ENCODE measurements at regions not wholly inside any gene's neighbourhood (a gene's known extent, or its start where the extent isn't known, plus 50 kb on each side); places are given as distances from the start of the nearest gene placed in this dataset.

DNA sequence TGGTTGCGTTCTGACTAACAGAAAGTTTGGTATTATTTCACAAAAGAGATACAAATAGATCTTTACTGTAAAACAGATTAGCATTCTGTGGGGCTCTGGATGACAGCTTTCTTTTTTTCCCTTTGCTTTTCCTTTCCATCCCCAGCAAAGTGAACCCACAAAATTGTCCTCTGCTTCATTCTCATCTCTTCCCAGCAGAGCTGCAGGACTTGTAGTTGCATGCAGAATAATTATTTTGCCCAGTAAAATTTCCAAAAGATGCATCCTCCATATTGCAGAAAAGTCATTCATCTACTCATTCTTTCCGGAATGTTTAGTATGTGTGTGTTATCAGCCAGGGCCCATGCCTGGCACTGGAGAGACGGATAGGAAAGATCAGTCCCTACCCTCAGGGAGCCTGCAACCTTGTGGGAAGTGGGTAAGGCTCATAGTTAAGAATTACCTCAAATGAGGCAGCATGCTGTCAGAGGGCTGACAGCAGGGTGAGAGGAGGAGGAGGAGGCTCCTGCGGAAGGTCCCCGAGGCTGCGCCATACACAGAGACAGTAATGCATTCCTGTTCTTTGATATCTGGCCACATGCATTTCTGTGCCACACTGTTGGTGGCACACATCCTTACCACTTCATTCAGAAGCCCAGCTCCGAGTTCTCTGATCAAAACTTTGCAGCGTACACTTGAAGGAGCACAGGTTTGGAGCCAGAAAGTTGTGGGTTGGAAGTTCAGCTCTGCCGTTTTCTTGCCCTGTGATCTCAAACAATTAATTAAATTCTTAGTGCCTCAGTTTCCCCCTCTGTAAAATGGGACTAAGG, 225.4 kb downstream of the MYCN start:
- no peak for DNase-seq (ENCODE audit: low read depth in 2 of 3, low spot score in 1 of 3)

DNA sequence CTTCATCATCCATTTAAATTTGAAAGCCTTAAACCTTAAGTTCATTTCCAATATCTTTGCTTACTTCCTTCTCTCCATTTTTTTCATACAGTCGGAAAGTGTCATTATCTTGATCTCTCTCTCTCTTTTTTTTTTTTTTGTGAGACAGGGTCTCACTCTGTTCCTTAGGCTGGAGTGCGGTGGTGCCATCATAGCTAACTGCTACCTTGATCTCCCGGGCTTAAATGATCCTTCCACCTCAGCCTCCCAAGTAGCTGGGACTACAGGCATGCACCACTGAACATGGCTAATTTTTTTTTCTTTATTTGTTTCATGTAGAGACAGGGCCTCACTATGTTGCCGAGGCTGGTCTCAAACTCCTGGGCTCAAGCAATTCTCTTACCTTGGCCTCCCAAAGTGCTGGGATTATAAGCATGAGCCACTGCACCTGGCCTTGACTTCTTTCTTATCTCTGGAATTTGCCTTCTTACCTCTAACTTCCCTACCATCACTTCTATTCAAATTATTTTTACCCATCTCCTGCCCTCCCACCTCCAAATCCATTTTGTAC, 222.2 kb downstream of the MYCN start:
- DNase-seq (ENCODE audit: low read depth in 2 of 3, low spot score in 1 of 3), result no peak

DNA sequence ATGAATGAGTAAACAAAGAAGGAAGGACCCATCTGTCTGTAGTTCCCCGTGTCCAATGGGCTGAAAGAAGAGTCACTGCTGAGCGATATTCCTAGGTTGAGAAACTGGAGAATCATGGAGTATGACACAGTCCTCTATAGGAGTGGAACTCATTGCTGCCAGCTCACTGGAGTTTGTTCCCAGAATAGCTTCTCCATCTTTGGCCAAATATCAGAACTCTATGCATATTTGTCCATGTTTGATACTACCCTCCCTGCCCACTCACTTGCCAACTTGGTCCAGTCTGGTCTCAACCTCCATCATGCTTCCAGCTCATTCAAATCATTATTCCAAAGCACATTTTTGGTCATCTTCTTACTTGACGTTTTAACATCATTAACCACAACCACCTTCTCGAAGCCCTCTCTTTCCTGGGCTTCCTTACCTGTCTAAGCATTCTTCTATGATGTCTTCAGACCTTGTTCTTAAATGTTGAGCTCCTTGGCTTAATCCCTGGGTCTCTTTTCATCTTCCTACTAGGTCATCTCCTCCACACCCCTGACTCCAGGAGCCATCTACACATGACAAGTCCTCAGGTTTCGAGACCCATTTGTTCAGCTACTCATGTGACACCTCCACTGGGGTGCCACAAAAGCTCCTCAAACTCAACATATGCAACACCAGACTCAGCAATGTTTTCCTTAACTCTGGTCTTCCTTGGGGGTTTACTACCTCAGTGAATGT, 221.6 kb downstream of the MYCN start:
- DNase-seq (ENCODE audit: low read depth in 2 of 3, low spot score in 1 of 3), result no peak

DNA sequence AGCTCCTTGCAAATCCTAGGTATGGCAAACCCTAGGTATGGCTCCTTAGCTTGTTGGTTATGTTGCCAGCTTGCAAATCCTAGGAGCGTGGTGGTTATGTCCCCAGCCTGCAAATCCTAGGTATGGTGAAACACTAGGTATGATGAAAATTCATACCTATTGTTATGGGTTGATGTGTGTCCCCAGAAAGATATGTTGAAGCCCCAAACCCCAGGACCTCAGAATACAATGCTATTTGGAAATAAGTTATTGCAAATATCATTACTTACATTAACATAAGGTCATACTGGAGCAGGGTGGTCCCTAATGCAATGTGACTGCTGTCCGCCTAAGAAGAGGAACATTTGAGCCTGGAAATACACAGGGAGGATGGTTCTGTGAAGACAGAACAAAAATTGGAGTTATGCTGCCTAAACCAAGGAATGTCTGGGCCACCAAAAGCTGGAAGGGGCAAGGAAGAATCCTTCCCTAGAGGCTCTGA, 220.8 kb downstream of the MYCN start:
- DNase-seq (ENCODE audit: low read depth in 2 of 3, low spot score in 1 of 3), result no peak

DNA sequence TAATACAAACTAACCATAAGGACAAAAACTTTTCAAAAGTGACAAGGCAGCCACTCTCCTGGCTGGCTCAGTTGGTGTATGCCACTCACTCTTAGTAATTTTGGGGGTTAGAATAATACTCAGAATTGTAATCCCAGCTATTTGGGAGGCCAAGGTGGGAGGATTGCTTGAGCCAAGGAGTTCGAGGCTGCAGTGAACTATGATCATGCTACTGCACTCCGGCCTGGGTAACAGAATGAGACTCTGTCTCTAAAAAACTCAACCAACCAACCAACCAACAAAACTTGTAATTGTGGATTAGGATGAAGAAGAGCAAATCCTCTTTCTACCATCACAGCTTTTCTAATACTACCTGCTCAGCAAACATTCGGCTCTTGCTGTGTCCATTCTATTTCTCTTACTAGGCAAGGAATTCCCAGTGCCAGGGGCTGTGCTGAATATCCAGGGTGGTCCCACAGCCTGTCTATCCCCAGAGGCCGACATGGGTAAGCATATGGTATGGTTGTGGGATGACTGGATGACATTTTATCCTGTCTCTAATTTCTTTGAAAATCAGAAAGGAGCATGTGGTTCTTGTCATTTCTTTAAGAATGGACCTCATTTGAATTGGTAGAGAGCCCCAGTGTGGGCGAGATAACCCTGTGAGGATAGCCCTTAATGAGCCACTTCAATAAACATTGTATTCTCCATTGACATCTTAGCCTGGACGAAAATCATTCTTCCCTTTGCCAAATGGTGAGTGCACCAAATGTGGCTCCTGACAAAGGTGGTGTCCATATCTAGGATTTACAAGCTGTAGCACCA, 220.1 kb downstream of the MYCN start:
- no peak for DNase-seq (ENCODE audit: low read depth in 2 of 3, low spot score in 1 of 3)

DNA sequence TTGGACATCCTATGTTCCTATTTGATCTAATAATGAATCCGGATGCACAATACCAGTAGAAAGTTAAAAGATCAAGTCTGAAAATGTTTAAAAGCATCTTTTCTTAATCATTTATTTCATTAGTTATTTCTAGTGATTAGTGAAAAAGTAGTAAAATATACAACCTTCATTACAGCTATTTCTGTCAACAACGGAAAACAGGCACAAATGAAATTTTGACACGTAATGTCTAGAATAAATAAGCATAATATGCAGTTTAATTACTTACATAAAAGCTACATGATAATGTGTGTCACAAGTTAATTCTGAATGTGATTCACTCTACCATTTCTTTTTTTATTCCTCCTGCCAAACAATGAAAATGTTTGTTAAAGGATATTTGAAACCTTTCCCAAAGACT, 216.1 kb downstream of the MYCN start:
- DNase-seq (ENCODE audit: low read depth in 2 of 3, low spot score in 1 of 3), result no peak

DNA sequence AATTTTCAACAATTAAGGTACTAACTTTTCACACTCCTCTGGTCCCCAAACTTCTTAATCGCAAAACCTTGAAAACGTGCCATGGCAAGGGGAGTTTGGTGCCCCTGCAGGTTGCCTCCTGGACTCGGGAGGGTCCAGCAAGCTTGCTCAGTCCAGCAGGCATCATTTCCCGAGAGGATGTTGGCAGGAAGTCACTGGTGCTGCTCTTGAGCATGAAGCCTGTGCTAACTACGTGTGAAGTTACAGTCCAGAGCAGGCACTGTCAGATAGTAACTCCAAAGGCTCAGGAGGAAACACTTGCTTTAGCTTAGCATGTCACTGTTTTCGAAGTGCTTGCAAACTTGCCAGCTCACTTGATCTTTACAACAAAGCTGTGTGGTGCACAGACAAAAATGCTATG, 215.4 kb downstream of the MYCN start:
- DNase-seq (ENCODE audit: low read depth in 2 of 3, low spot score in 1 of 3), result no peak

DNA sequence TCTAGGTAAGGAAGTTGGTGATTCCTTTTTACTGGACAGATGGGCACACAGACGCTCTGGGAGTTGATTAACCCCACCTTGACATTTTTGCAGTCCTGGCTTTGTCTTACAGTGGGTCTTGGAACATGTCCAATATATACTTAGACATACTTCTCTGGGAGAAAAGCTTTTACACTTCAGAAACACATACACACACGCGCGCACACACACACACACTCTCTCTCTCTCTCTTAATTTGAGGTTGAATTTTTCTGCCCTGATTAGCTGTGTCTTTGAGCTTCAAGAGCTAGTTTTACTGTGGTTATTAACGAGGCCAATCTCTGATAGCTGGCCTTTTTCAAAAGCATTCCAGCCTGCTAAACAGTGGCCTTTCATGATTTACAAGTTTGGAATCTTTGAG, 215.0 kb downstream of the MYCN start:
- no peak for DNase-seq (ENCODE audit: low read depth in 2 of 3, low spot score in 1 of 3)

DNA sequence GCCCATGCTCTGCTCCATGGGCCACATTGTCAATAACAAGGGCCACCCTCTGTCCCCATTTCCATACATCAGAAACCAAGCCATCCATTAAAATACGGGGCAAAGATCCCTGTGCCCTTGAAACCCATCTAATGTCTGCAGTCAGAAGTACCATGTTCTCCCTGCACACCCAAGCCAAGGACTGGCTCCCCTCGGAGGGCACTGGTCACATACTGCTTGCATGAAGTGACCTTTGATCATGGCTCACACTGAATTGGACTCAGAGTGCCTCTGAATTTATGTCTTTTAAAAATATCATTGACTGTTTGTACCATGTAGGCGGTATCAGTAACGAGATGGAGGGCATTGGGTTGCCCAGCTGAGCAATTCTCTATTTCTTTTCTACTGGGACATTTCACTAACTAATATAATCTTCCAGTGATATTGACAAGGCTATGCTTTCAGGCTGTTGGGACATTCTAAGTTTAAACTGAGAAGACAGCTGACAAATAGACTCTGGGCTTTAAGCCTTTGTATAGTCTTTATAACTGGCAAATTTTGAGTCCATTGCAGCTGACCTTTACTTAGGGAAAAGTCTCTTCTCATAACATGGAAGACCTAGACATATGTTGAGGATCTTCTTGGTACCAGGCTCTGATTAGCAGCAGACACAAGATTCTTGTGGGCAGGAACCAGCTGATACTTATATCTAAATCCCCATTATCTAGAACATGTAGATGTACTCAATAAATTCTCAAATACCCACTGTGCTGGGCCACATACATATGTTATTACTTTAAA, 214.3 kb downstream of the MYCN start:
- DNase-seq (ENCODE audit: low read depth in 2 of 3, low spot score in 1 of 3), result no peak

DNA sequence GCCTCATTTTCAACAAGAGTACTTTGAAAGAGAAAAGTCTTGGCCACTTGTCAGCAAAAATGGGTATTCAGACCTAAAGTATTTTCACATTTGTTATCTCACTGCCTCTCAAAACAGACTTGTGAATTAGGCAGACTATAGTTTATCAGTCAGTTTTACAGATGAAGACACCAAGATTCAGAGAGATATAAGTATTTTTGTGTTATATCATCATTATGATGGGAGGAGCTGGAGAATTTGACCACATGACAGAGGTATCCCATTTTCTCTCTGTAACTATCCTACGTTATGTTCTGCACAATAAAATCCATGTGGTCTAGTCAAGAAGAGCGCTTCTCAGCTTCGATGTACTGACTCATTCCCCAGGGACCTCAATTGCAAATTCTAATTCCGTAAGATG, 213.7 kb downstream of the MYCN start:
- DNase-seq (ENCODE audit: low read depth in 2 of 3, low spot score in 1 of 3), result no peak

DNA sequence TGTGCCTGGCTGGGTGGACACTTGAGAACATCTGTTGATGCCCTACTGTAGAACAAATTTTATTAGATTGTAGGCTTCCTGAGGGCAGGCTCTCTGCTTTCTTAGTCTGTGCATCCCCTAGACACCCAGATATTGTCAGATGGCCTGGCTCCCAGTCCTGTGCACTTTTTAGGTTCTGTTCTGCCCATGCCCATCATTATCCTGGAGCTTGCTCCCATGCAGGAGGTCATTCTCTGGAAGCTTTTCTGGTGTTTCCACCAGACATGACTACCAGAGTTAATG, 213.3 kb downstream of the MYCN start:
- no peak for DNase-seq (ENCODE audit: low read depth in 2 of 3, low spot score in 1 of 3)

DNA sequence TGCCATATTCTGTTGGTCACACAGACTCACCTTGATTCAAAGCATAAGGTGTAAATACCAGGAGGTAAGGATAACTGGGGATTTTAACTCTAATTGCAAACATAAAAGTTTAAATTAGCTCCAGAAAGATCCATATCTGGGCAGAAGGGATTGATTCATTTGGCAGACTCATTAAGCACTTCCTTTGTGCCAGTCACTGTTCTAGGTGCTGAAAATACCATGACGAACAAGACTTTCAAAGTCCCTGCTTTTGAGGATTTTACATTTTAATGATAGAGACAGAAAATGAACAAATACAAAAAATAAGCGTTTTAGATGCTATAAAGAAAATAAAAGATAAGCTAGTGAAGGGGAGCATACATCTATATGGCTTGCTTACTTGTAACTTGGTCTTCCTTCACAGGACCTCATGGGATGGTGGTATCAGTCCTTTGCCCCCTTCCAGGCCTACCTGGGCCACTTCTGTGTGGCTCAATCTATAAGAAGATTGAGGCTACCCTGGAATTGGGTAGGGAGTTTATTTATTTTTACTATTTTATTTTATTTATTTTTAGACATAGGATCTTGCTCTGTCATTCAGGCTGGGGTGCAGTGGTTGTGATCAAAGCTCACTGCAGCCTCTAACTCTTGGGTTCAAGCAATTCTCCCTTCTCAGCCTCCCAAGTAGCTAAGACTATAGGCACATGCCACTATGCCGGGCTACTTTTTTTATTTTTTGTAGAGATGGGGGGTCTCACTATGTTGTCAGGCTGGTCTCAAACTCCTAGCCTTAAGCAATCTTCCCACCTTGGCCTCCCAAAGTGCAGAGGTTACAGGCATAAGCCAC, 212.8 kb downstream of the MYCN start:
- no peak for DNase-seq (ENCODE audit: low read depth in 2 of 3, low spot score in 1 of 3)

DNA sequence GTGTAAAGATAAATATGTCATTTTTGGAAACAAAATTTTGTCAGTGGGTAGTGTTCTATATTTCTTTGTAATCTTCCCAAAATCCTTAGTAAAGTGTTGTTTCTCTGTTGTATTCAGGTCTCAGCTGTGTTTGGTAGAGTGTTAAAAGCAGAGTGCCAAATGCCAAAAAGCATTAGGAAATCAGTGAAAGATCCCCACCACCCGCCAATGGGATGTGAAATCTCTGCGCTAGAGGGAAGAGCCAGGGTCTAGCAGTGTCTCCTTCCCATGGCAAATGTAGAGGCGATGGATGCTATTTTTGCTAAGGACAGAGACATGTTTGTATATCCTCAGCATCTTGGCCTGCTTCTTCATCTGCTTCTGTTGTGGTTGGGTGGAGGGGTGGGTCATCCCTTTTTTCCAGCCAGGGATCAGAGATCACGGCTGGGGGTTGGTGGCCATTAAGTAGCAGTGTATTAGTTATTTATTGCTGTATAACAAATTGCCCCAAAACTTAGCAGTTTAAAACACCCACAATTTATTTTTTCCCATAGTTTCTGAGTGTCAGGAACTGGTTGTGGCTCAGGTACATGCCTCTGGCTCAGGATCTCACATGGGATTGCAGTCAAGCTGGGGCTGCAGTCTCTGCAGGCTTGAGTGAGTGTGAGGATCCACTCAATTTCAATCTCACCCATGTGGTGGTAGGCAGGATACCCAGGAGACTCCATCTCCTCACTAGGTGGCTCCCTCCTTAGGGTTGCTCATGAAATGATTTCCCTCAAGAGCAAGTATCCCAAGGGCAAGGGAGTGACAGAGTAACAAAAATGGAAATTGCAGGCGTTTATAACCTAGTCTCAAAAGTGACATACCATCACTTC, 211.9 kb downstream of the MYCN start:
- DNase-seq (ENCODE audit: low read depth in 2 of 3, low spot score in 1 of 3), result no peak

DNA sequence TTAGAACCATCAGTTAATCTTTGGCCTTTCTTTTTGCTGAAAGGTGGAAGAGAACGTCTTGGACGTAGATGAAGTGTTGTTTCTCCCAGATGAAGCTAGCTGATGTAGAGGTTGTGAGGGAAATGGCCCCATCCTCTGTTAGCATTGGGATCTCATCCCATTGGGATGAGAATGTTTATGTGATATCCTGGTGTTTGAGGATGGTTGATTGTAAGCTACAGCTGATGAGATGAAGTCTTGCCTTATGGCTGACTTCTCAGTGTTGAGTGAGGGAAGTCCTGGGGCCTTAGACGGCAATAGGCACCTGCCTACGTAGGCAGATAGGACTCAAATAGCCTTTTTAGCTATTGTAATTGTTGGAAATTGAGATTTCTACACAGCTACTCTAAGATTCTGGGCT, 211.3 kb downstream of the MYCN start:
- no peak for DNase-seq (ENCODE audit: low read depth in 2 of 3, low spot score in 1 of 3)

DNA sequence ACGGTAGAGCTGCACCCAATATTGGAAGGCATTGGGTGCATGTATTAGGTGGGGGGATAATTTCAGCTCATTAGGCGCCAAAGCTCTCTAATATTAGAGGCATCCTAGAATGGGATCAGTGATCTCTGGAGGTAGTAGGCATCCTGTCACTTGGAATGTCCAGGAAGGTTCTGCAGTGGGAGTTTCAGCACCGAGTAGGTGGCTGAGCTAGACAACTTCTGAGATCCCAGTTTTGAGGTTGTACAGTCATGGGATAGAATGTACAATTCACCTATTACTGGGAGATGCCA, 210.9 kb downstream of the MYCN start:
- DNase-seq (ENCODE audit: low read depth in 2 of 3, low spot score in 1 of 3), result no peak

DNA sequence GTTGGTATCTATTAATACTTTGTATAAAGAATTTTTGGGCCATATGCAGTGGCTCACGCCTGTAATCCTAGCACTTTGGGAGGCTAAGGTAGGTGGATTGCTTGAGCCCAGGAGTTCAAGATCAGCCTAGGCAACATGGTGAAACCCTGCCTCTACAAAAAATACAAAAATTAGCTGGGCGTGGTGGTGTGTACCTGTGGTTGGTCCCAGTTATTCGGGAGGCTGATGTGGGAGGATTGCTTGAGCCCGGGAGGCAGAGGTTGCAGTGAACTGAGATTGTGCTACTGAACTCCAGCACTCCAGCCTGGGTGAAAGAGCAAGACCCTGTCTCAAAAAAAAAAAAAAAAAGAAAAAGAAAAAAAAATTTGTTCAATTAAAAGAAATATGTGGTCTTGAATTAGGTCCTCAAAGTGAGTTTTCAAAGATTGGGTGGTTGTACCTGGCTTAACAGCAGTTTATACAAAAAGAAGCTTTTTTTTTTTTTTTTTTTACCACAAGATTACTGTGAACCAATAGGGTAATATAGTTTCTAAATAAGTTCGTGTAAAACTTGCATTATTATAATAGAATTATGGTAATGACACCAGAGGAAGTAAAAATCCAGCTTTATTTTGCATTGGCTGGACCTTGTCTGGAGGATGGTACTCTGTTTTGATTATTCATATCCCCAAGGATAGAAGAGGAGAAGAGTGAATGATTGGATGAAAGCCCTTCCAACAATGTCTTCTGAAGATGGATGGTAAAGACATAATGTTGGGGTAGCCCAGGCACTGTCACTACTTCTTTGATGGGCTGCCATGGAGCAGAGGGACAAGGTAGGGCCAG, 210.3 kb downstream of the MYCN start:
- DNase-seq (ENCODE audit: low read depth in 2 of 3, low spot score in 1 of 3), result no peak

DNA sequence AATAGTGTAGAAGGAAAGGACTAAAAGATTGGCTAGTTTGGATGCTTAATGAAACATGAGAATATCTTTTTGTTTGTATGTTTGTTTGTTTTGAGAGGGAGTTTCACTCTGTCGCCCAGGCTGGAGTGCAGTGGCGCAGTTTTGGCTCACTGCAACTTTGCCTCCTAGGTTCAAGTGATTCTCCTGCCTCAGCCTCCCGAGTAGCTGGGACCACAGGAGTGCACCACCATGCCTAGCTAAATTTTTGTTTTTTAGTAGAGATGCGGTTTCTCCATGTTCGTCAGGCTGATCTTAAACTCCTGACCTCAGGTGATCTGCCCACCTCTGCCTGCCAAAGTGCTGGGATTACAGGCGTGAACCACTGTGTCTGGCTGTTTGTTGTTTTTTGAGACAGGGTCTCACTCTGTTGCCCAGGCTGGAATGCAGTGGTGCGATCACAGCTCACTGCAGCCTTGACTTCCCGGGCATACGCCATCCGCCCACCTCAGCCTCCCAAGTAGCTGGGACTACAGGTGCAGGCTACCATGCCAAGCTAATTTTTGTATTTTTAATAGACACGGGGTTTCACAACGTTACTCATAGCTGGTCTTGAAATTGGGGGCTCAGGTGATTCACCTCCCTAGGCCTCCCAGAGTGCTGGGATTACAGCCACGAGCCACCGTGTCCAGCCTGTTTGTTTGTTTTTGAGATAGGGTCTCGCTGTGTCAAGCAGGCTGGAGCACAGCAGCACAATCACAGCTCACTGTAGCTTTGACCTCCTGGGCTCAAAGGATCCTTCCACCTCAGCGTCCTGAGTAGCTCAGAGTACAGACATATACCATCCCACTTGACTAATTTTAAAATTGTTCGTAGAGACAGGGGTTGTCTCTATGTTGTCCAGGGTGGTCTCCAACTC, 209.2 kb downstream of the MYCN start:
- no peak for DNase-seq (ENCODE audit: low read depth in 2 of 3, low spot score in 1 of 3)
